ENCODE measurements at regions not wholly inside any gene's neighbourhood (a gene's known extent, or its start where the extent isn't known, plus 50 kb on each side); places are given as distances from the start of the nearest gene placed in this dataset.

DNA sequence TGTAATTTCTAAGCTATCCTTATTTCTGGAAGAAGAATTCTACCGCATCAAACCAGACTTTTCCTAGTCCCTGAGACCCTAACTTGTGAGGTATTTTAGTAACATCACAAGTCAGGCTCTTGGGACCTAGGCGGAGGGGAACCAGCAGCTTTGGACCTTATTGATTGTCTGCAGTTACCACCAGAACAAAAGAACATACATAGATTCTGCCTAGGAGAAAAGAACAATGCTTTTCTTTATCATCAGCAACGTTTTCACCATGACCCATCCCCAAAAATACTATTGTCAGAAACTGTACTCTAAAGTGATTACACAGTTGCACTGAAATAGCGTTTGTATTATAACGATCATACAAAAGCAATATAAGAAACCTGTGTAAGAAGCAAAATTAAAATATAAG is 860.4 kb downstream of the USP25 start:
- Mint-ChIP-seq H3K36me3 (ENCODE audit: insufficient read depth, unreplicated experiment) (no peaks in the 10 kb centered on the region), H3K9me3 (ENCODE audit: unreplicated experiment) (no peaks in the 10 kb centered on the region), H3K27me3 (ENCODE audit: insufficient read depth, unreplicated experiment) (peaks cover 3% of the 10 kb centered on the region), H3K27ac (ENCODE audit: unreplicated experiment) (no peak overlapping the region), H3K4me3 (ENCODE audit: unreplicated experiment) (no peak overlapping the region), H3K4me1 (ENCODE audit: low read depth, unreplicated experiment) (no peaks in the 10 kb centered on the region)
- no peak for DNase-seq
- BruUV-seq (replicated peaks), result no TSS peak
- no peak overlapping the region for H3K4me3 ChIP-seq (ENCODE audit: low read depth, low read length)
- intact Hi-C loops (cut with micrococcal nuclease; ENCODE audit: unreplicated experiment), result no loop called here
- POLR2A ChIA-PET, result no interaction called here
- CTCF ChIA-PET, result no interaction called here
- no peaks in the 10 kb centered on the region for H3K36me3 ChIP-seq (ENCODE audit: control insufficient read depth, insufficient read depth, low read length)
- no peaks in the 10 kb centered on the region for H3K9me3 ChIP-seq
- H3K27me3 ChIP-seq (replicated peaks; ENCODE audit: control insufficient read depth, insufficient read depth, low read length), result no peaks in the 10 kb centered on the region
- TF ChIP-seq, protein P1, sequence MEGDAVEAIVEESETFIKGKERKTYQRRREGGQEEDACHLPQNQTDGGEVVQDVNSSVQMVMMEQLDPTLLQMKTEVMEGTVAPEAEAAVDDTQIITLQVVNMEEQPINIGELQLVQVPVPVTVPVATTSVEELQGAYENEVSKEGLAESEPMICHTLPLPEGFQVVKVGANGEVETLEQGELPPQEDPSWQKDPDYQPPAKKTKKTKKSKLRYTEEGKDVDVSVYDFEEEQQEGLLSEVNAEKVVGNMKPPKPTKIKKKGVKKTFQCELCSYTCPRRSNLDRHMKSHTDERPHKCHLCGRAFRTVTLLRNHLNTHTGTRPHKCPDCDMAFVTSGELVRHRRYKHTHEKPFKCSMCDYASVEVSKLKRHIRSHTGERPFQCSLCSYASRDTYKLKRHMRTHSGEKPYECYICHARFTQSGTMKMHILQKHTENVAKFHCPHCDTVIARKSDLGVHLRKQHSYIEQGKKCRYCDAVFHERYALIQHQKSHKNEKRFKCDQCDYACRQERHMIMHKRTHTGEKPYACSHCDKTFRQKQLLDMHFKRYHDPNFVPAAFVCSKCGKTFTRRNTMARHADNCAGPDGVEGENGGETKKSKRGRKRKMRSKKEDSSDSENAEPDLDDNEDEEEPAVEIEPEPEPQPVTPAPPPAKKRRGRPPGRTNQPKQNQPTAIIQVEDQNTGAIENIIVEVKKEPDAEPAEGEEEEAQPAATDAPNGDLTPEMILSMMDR (IDR thresholded peaks at IDR 0.05; ENCODE audit: insufficient read depth in 1 of 2, low read depth in 1 of 2, low read length in 1 of 2, severe bottlenecking in 1 of 2, unreplicated experiment in 1 of 2), result no peak
- peaks cover 5% of the 10 kb centered on the region; the same call in 1 of the 2 replicates for H3K4me1 ChIP-seq

DNA sequence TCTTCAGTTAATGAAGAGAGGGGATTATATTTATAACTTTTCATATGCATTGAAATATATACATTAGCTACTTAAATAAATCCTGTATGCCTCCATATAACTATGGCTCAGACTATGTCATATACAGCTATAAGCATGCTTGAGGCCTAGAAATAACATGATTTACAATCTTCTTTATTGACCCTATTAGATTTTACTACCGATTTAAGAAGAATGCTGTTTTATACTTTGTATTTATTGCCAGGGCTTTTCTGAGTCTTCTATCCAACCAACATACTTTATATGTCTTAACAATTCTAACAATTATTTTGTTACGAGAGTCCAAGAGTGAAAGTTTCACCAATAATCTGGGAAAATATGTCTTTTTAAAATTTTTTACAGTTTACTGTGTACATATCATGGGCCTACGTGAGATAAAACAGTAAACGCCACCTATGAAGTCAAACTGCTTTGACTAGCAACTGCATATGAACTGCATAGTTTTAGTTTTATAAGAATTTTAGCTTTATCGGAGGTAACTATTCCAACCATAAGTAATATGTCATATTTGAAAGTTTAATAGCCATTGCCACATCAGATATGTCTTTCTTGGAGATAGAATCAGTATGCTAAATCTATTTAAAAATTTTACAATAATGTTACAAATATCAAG is 861.0 kb downstream of the USP25 start:
- ChIA-PET POLR2A (no interaction called here), CTCF (no interaction called here)
- Mint-ChIP-seq H3K27me3 (ENCODE audit: insufficient read depth, unreplicated experiment) (peaks cover 3% of the 10 kb centered on the region), H3K9me3 (ENCODE audit: unreplicated experiment) (no peaks in the 10 kb centered on the region), H3K4me3 (ENCODE audit: unreplicated experiment) (no peak overlapping the region), H3K27ac (ENCODE audit: unreplicated experiment) (no peak overlapping the region), H3K4me1 (ENCODE audit: low read depth, unreplicated experiment) (no peaks in the 10 kb centered on the region), H3K36me3 (ENCODE audit: insufficient read depth, unreplicated experiment) (no peaks in the 10 kb centered on the region)
- TF ChIP-seq, protein P1 (IDR thresholded peaks at IDR 0.05; ENCODE audit: insufficient read depth in 1 of 2, low read depth in 1 of 2, low read length in 1 of 2, severe bottlenecking in 1 of 2, unreplicated experiment in 1 of 2), result no peak
- no peak for DNase-seq
- intact Hi-C loops (cut with micrococcal nuclease; ENCODE audit: unreplicated experiment), result no loop called here
- Histone ChIP-seq H3K9me3 (no peaks in the 10 kb centered on the region), H3K4me1 (peaks cover 5% of the 10 kb centered on the region; the same call in 1 of the 2 replicates), H3K4me3 (ENCODE audit: low read depth, low read length) (no peak overlapping the region), H3K36me3 (ENCODE audit: control insufficient read depth, insufficient read depth, low read length) (no peaks in the 10 kb centered on the region), H3K27me3 (replicated peaks; ENCODE audit: control insufficient read depth, insufficient read depth, low read length) (no peaks in the 10 kb centered on the region)
- BruUV-seq (replicated peaks), result no TSS peak

DNA sequence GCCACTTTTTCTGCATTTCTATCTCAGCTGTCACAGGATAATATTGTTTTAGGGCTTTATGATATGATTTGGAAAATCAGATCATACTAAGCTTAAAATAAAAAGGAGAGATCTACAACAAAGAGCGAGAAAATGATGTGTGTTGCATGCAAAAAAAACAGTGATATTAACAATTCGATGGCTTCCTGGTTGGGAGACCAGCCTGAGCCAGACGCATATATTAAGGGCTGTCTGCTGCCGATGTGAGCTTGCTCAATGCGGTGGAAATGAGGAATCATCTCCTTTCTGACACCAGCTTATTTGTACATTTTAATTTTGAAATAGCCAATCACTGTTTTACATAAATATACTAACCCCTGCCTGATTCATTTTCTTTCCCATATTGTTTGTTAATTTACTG is 862.6 kb downstream of the USP25 start:
- H3K36me3 Mint-ChIP-seq (ENCODE audit: insufficient read depth, unreplicated experiment), result no peaks in the 10 kb centered on the region
- TF ChIP-seq, protein P1 (IDR thresholded peaks at IDR 0.05; ENCODE audit: insufficient read depth in 1 of 2, low read depth in 1 of 2, low read length in 1 of 2, severe bottlenecking in 1 of 2, unreplicated experiment in 1 of 2), result no peak
- H3K27ac Mint-ChIP-seq (ENCODE audit: unreplicated experiment), result no peak overlapping the region
- peaks cover under 1% of the 10 kb centered on the region; the same call in 1 of the 2 replicates for H3K4me1 ChIP-seq
- H3K4me3 Mint-ChIP-seq (ENCODE audit: unreplicated experiment), result no peak overlapping the region
- ChIA-PET CTCF (no interaction called here), POLR2A (no interaction called here)
- H3K4me3 ChIP-seq (ENCODE audit: low read depth, low read length), result no peak overlapping the region
- DNase-seq, result no peak
- H3K27me3 Mint-ChIP-seq (ENCODE audit: insufficient read depth, unreplicated experiment), result peaks cover 5% of the 10 kb centered on the region
- intact Hi-C loops (cut with micrococcal nuclease; ENCODE audit: unreplicated experiment), result no loop called here
- H3K9me3 ChIP-seq, result no peaks in the 10 kb centered on the region
- BruUV-seq (replicated peaks), result no TSS peak
- H3K9me3 Mint-ChIP-seq (ENCODE audit: unreplicated experiment), result no peaks in the 10 kb centered on the region
- no peaks in the 10 kb centered on the region for H3K4me1 Mint-ChIP-seq (ENCODE audit: low read depth, unreplicated experiment)
- no peaks in the 10 kb centered on the region for H3K27me3 ChIP-seq (replicated peaks; ENCODE audit: control insufficient read depth, insufficient read depth, low read length)
- no peaks in the 10 kb centered on the region for H3K36me3 ChIP-seq (ENCODE audit: control insufficient read depth, insufficient read depth, low read length)
